Panc1 (cell line): ENCODE measurements at regions not wholly inside any gene's neighbourhood (a gene's known extent, or its start where the extent isn't known, plus 50 kb on each side); places are given as distances from the start of the nearest gene placed in this dataset.

Source experiments
- ATAC-seq: fragments of 200-7000 bp; cut with Tn5 transposase; 2 replicates; pipeline ENCODE4 v1.9.1; 2020; ENCODE audit warnings: mild to moderate bottlenecking, moderate library complexity
- BruUV-seq: library from RNA; stranded (reverse); fragments of 400-500 nt; replicated peaks from 2 replicates; lab custom pipeline; 2021; lab: Mats Ljungman, UMichigan
- CTCF ChIA-PET: fragments of 300-600 bp; sonication (Branson Sonifier 250); formaldehyde crosslinking; loops from one replicate; lab custom pipeline; 2022; ENCODE audit warnings: antibody characterized with exemption; lab: Charles Lee
- POLR2A ChIA-PET: fragments of 300-600 bp; sonication (Branson Sonifier 250); formaldehyde crosslinking; loops from one replicate; lab custom pipeline; 2022; ENCODE audit warnings: antibody characterized with exemption; lab: Charles Lee
- DNase-seq: peaks from one replicate; pipeline ENCODE4 v3.0.0-alpha.2; 2010; ENCODE audit warnings: low read depth, low spot score
- H3K27ac ChIP-seq: 2 replicates; pipeline ENCODE4 v1.5.1; 2011; ENCODE audit warnings: mild to moderate bottlenecking, low read length, inconsistent platforms
- H3K27me3 ChIP-seq: fragments of 200-500 bp; sonication (Bioruptor generic); 2 replicates; pipeline ENCODE4 v1.6.0; 2014; ENCODE audit warnings: low read length, inconsistent platforms; ENCODE audit not compliant: control insufficient read depth, insufficient read depth
- H3K36me3 ChIP-seq: fragments of 200-500 bp; sonication (Bioruptor generic); 2 replicates; pipeline ENCODE4 v1.5.1; 2014; ENCODE audit warnings: inconsistent platforms, mild to moderate bottlenecking, low read length, moderate library complexity; ENCODE audit not compliant: control insufficient read depth, insufficient read depth
- H3K4me1 ChIP-seq: 2 replicates; pipeline ENCODE4 v1.5.1; 2011; ENCODE audit warnings: inconsistent platforms, mild to moderate bottlenecking, low read length, moderate library complexity; ENCODE audit not compliant: control insufficient read depth, insufficient read depth
- H3K4me3 ChIP-seq, 2 experiments: 2 replicates each; pipeline ENCODE4 v1.5.1; 2011 to 2012; ENCODE audit warnings: low read depth in 2 of 2, low read length in 2 of 2, mild to moderate bottlenecking in 2 of 2, inconsistent platforms in 1 of 2, moderate library complexity in 1 of 2
- H3K9me3 ChIP-seq: fragments of 200-500 bp; sonication (Bioruptor generic); 2 replicates; pipeline ENCODE4 v1.5.1; 2014; ENCODE audit warnings: low read depth, mild to moderate bottlenecking, inconsistent platforms, low read length, moderate library complexity; ENCODE audit not compliant: control insufficient read depth, insufficient read depth
- CTCF ChIP-seq: fragments of 450-650 bp; IDR thresholded peaks from 2 replicates; pipeline ENCODE4 v1.5.1; 2017; ENCODE audit warnings: mild to moderate bottlenecking
- POLR2AphosphoS5 ChIP-seq: IDR thresholded peaks from 2 replicates; pipeline ENCODE4 v1.6.1; 2012; ENCODE audit warnings: mild to moderate bottlenecking, low read depth, low read length, moderate library complexity
- SIN3A ChIP-seq: IDR thresholded peaks from 2 replicates; pipeline ENCODE4 v1.6.1; 2012; ENCODE audit warnings: low read depth, mild to moderate bottlenecking, low read length, moderate library complexity, borderline replicate concordance; ENCODE audit not compliant: insufficient read depth
- TCF7L2 ChIP-seq: IDR thresholded peaks from 2 replicates; pipeline ENCODE4 v1.6.1; 2011; ENCODE audit warnings: mild to moderate bottlenecking, low read depth, low read length, inconsistent platforms
- in situ Hi-C: cut with HindIII; loops from 2 replicates; pipeline ENCODE4 v1.10.0; 2016; ENCODE audit warnings: low sequenced_read_pairs, low pct_unique_long_range_greater_than_20kb
- intact Hi-C: fragments of 100-400 bp; cut with micrococcal nuclease; formaldehyde crosslinking; loops from one replicate; pipeline ENCODE4 v1.10.0; 2022; ENCODE audit not compliant: unreplicated experiment
- TF ChIP-seq, protein P1 (sequence below), 2 experiments: IDR thresholded peaks; 2 replicates each; pipeline ENCODE4 v1.6.1; 2011 to 2012; ENCODE audit warnings: low read depth in 2 of 2, control low read depth in 1 of 2, low read length in 1 of 2, mild to moderate bottlenecking in 1 of 2, moderate library complexity in 1 of 2; ENCODE audit not compliant: insufficient read depth in 1 of 2

DNA sequence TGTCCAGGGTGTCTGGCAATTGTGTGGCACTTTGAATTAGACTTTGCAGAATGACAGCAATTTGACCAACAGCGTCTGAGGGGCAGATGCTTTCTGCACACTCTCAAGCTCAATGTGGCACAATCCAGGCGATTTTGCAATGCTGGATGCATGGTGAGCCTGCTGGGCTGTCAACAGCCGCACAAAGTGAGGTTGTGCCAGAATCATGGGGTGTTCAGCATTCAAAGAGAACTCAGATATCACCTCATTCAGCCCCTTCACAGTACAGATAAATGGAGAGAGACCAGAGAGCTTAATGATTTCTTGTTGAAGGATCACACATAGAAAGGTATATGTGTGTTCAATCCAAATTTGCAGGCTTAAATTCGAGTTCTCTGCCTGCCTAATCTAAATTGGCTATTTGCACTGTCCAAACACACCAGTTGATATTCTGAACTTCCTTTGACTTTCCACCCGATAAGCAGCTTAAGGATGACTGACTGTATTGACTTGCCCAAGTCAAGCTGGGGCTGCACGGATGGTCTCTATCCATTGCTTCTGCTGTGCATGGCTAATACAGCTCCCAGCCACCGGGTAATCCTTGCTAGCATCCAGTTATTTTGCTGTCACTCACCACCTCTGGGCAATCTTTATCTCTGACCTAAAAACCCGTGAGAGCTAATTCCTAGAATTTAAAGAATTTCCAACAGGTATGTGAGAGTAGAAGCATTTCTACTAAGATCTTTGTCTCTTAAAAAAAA is 157.9 kb upstream of the TAS2R1 start:
- no peak for ATAC-seq
- DNase-seq = no peak
- TF ChIP-seq, protein P1, sequence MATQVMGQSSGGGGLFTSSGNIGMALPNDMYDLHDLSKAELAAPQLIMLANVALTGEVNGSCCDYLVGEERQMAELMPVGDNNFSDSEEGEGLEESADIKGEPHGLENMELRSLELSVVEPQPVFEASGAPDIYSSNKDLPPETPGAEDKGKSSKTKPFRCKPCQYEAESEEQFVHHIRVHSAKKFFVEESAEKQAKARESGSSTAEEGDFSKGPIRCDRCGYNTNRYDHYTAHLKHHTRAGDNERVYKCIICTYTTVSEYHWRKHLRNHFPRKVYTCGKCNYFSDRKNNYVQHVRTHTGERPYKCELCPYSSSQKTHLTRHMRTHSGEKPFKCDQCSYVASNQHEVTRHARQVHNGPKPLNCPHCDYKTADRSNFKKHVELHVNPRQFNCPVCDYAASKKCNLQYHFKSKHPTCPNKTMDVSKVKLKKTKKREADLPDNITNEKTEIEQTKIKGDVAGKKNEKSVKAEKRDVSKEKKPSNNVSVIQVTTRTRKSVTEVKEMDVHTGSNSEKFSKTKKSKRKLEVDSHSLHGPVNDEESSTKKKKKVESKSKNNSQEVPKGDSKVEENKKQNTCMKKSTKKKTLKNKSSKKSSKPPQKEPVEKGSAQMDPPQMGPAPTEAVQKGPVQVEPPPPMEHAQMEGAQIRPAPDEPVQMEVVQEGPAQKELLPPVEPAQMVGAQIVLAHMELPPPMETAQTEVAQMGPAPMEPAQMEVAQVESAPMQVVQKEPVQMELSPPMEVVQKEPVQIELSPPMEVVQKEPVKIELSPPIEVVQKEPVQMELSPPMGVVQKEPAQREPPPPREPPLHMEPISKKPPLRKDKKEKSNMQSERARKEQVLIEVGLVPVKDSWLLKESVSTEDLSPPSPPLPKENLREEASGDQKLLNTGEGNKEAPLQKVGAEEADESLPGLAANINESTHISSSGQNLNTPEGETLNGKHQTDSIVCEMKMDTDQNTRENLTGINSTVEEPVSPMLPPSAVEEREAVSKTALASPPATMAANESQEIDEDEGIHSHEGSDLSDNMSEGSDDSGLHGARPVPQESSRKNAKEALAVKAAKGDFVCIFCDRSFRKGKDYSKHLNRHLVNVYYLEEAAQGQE (IDR thresholded peaks at IDR 0.05; ENCODE audit: insufficient read depth in 1 of 2, low read depth in 2 of 2, low read length in 1 of 2) = no peak
- TF ChIP-seq CTCF (no peak), SIN3A (no peak), TCF7L2 (no peak), POLR2AphosphoS5 (no peak)
- Histone ChIP-seq H3K9me3 (no peaks in the 10 kb centered on the region), H3K27me3 (no peaks in the 10 kb centered on the region), H3K27ac (no peak overlapping the region), H3K4me3 (no peak overlapping the region), H3K36me3 (no peaks in the 10 kb centered on the region), H3K4me1 (no peaks in the 10 kb centered on the region)
- ChIA-PET POLR2A (no interaction called here), CTCF (no interaction called here)
- in situ Hi-C loops (no loop called here), intact Hi-C loops (no loop called here)
- no TSS peak for BruUV-seq

DNA sequence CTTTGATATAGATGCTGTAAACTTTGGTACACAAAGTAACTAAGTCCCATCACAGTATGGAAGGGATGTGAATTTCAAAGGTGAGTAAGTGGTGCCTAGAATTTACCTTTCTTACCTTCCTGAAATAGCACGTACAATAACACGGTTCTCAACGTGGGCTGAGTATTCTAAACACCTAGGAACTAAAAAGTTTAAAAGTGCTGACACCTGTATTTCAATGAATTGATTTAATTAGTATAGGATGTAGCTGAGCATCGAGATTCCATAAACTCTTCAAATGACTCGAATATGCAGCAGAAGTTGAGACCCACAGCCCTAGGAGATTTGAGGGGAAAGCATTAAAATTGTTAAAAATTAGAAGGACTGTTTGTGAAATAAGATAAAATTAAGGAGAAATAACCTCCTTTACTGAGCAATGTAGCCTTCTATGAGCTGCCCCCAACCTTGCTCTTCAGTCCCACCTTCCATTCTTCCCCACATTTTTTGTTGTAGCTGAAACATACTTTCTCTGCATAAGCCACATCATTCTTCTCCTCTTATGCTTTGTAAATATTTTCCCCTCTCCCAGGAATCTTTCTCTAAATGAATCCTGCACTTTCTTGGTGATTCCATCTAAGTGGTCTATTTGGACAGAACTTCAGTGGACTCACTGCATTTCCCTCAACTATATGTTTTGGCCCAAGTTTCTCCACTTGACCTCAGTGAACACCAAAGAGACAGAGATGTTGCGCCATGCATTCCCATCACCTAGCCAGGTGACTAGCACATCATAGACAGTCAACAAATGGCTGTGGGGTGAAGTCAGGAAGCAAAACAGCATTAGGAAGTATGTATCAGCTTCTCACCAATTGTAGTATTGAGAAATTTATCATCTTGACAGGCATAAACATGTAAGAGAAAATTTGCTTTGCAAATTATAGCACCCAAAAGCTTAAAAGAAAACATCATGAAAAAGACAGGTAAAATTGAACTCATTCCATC is 156.5 kb upstream of the TAS2R1 start:
- Histone ChIP-seq H3K9me3 (no peaks in the 10 kb centered on the region), H3K27ac (no peak overlapping the region), H3K36me3 (no peaks in the 10 kb centered on the region), H3K4me1 (no peaks in the 10 kb centered on the region), H3K27me3 (no peaks in the 10 kb centered on the region), H3K4me3 (no peak overlapping the region)
- ATAC-seq = no peak
- TF ChIP-seq POLR2AphosphoS5 (no peak), CTCF (no peak), SIN3A (no peak)
- TF ChIP-seq, protein P1 (IDR thresholded peaks at IDR 0.05; ENCODE audit: insufficient read depth in 1 of 2, low read depth in 2 of 2, low read length in 1 of 2) = no peak
- no TSS peak for BruUV-seq
- POLR2A ChIA-PET = no interaction called here
- CTCF ChIA-PET = no interaction called here
- intact Hi-C loops = no loop called here
- in situ Hi-C loops = no loop called here
- DNase-seq = no peak
